SIG-M5 (cell line): ENCODE measurements at regions not wholly inside any gene's neighbourhood (a gene's known extent, or its start where the extent isn't known, plus 50 kb on each side); places are given as distances from the start of the nearest gene placed in this dataset.
"Not testable (repeated sequence)": the region's sequence is repeated elsewhere in the genome, so short reads cannot be mapped to it uniquely, and the experiment has no call there.

Experiments used
- DNase-seq: peaks from one replicate; lab custom pipeline; 2025; lab: John Stamatoyannopoulos, UW

DNA sequence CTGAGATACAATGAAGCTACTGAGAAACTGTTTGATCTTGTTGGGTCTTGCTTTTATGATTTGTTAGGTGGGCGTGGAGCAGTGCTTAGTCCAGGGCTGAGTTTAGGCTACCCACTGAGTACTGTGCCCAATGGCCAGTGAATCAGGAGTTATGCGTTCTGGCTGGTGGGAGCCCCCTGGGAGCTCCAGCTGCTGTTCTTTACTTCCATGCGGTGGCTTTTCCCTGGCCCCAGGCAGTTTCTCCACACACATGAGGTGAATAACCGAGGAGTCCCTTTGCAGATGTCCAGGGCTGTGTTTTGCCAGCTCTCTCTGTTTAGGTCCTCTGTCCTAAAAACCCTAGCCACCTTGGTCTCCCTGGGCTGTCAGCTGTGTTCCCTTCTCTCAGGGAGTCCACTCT lies 106.5 kb downstream of the KLF13 start:
- DNase-seq = no peak

DNA sequence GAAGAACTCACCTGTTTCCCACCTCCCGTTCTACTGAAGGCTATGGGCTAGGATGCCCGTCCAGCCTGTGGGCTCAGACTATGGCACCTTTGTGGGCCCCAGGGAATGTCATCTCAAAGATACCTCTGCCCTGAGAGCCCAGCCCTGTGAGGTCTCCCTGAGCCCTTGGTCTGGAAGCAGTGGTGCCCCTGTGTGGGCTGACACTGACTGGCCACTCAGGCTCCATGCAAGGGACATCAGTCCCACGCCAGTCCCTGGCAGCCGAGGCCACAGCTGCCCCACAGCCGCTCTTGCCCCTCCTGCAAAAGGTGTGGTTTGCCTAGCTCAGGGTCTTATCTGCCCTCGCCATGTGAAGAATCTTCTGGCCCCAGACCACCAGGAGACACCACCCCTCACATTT lies 106.9 kb downstream of the KLF13 start:
- no peak for DNase-seq

DNA sequence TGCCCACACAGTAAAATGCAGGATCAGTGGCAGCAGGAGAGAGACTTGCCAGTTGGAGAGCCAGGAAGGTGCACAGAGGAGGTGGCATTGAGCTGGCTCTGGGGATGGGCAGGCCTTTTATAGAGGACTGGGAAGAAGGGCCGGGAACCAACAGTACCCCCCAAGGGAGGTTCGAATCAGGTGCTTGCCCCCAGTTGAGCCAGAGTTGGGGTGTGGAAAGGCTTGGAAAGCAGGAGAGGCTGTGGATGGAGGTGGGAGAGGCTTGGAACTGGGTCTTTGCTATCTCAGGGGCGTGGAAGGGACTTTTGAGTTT lies 107.6 kb downstream of the KLF13 start:
- no peak for DNase-seq

DNA sequence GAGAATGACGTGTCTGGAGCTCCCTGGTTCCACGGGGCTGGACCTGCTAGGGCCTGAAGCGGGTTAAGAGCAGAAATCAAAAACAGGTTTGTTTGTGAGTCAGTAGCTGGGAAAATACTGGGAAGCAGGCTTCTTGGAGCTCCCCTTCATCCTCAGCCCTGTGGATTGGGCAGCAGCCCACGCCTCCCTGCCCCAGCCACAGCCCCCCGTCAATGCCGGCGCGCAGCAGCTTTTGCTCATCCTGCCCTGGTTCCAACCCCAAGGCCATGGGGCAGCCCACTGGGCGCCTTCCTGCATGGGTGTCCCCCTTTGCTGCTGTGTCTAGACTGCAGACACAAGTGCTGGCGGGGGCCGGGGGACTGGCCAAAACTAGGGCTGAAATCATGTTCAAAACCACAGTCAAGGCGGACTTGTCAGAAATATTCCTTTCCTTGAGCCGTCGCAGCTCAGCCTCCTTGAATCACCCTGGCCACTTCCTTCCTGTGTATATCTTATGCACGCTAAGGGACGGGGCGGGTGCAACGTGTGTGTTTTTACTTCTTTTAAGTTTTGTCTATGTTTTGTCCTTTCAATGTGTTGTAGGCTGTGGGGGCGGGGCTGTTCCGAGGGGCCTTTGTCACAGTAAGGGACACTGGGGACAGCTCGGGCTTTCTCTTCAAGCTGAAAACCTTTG lies 108.1 kb downstream of the KLF13 start:
- DNase-seq = peak; percentile 72

DNA sequence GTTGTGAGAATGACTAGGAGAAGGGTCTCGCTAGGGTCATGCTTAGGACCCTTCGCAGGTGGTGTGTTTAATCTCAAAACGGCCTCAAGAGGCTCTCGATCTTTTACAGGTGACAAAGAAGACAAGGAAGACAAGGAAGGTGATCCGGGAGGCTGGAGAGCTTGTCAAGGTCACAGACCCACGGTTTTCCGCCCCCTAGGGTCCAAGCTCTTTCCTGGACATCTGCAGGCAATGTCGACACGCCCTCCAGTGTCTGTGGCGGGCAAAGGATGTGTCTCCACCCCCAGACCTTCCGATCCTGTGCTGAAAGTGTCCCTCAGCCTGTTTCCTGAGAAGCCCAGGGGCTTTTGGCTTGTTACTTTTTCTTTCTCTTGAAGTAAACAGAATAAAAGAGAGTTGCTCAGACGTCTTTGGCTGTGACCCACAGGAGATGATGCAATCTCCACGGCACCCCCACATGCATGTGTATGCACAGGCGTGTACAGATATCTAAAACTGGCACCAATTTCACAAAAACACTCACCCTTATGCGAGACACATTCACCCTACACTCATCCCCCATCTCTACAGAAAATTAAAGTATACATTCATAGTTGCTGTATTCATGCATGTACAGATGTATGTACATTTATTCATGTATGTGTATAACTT lies 108.8 kb downstream of the KLF13 start:
- DNase-seq = peak; percentile 39

DNA sequence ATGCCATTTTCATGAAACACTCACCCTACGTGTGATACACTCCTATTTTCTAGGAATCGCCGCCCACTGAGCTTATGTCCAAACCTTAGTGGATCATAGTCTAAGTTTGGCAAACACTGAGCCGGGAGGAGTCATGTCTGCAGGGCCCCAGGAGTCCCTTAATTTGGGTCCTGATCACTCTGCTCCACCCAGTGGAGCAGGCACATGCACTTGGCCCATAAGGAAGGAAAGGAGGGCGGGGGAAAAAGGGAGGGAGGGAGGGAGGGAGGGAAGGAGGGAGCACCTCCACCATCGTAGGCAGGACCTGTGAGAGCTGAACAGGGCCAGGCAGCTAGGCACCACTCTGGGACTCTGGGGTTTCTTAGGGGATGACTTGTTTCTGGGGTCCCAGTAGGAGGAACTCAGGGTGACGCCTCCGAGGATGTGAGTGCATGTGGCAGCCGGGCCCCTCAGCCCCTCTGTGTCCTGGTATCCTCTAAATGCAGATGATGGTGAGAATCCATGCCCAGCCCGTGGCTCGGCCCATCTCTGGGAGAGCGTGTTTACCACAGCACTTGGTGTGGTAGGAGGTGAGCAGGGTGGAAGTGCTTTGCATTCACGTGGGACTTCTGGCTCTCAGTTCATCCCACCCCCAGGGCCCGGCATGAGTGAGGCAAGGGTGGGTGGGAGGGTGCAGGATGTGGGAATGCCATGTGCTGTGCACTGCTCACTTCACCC lies 109.4 kb downstream of the KLF13 start:
- DNase-seq = no peak

DNA sequence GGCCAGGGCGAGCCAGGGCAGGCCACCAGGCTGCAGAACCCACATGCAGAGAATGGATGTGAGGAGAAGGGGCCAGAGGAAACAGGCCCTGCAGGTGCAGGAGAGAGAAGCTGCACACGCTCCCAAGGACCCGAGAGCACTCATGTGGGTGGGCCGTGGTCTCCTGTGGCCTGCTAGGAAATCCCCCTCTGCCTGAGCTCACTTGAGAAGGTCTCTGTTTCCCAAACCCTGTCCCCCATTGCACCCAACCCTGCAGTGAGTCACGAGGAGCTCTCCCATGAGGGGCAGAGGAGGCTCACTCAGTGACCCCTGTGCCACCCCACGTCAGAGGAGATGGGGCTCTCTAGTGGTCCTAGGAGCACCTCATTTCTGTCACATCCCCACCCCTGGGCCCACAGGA lies 111.1 kb downstream of the KLF13 start:
- no peak for DNase-seq

DNA sequence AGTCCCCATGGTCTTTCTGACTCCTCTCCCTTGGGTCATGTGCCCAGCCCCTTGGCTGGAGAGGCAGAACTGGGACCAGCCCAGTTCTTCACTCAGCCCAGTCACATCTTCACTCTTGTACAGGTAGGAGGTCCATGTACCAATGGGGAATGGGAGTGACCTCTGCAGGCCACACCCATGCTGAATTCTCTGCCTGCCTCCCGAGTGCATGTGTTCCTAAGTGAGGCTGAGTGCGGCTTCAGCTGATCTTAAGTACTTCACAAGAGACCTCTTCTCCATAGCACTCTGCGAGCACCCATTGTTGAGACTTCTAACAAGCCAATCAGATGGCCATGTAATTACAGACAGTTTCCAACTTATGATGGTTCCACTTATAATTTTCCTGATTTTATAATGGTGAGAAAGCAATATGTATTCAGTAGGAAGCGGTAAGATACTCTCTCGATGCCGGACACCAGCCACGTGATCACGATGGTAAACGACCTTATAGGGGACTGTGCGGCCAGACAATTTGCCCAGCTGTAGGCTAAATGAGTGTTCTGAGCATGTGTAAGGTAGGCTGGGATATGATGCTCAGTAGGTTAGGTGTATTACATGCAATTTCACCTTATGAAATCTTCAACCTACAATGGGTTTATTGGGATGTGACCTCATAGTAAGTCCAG lies 112.1 kb downstream of the KLF13 start:
- DNase-seq = no peak

DNA sequence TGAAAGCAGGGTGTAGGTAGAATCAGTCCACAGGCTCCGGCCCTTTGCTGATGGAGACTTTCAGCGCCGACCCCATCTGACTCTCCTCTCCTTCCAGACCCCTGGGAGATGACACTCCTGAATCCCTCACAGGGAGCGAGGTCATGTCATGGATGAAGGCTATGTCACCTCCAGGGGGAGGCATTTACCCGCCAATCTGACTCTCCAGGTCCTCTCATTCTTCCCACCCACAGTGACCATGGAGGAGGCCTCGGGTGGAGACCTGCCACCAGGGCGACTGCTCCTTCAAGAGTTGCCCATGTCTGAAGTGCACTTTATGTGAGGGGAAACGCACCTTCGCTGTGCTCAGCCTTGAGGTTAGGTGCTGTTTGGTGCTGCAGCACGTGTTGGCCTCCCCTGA lies 112.7 kb downstream of the KLF13 start:
- DNase-seq = no peak

DNA sequence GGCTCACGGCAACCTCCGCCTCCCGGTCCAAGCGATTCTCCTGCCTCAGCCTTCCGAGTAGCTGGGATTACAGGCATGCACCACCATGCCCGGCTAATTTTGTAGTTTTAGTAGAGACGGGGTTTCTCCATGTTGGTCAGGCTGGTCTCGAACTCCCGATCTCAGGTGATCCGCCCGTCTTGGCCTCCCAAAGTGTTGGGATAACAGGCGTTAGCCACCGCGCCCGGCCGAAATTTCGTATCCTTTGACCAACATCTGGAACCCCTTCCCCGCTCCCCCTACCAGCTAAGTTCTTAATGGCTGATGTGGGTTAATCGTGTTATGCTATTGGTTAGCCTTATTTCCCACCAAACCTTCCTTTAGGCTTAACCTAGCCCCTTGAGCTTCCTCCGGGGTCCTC lies 113.6 kb downstream of the KLF13 start:
- DNase-seq = not testable (repeated sequence)

DNA sequence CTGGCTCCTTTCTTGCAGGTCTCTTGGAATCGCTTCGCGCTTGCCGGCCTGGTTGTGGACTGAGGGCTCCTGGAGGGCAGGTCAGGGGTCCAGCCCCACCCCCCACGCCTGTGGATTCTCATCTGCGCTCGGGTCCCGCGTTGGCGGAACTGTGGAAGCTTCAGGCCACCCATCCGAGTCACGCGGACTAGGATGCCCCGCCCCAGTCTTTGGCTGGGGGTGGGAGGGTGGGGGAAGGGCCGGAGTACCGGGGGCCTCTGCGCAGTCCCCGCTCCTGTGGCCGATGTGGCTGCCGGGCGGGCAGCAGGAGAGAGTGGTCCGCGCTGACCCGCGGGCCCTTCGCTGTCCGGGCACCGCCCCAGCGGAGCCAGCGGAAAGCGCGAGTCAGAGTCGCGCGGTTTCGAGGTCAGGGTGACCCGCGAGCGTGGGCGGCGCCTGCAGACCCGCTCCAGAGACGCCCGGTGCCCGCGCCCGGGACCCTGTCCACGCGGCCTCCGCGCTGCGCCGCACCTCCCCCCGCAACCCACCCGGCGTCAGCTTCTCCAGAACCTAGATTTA lies 114.2 kb downstream of the KLF13 start:
- DNase-seq = no peak

DNA sequence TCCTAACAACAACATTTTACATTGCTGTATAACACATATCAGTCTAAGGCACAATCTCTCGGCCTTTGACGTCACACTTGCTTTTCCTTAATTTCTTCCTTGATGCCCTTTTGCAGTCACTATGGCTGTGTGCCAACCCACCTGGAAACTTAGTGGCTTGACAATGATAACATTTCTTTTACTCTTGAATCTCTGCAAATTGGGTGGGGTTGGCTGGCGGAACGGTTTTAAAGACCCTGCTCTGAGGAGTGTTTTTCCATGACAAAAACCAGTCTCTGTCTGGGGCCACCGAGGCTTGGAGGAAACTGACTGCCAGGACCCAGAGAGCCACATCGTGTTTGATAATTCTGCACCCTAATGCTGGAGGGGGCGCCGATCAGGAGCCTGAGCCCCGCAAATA lies 115.6 kb downstream of the KLF13 start:
- DNase-seq = no peak

DNA sequence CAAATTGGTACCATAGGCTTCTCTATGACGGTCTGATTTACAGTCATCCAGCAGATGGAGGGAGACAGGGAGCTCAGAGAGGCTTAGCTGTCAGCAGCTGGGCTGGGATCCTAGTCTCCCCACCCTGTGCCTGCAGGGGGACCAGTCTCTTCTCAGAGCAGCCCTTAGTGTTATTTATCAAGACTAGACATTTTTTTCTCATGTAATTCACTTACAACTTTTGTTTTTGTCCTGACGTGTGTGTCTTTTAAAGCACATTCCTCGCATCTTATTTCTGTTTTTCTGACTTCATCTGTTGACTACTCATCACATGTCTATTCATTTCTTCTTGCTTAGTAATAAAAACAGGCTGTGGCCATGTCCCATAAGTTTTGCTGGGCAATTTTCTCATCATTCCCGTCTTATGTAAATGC lies 116.1 kb downstream of the KLF13 start:
- DNase-seq = no peak

DNA sequence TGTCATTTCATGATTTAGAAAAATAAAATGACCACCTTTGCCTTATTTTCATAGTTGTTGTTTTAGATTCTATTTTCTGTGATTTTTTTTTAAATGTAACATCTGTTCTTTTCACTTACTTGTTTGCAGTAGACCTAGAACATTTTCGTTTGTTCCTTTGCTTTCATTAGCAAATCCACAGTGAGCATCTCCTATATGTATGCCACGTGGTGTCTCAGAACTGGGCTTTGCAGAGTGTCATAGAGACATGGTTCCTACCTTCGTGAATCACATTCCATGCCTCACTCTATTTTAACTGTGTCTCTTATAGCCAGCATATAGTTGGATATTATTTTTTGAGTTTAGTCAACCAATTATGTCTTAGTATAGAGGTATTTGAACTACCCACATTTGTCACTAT lies 118.2 kb downstream of the KLF13 start:
- DNase-seq = no peak

DNA sequence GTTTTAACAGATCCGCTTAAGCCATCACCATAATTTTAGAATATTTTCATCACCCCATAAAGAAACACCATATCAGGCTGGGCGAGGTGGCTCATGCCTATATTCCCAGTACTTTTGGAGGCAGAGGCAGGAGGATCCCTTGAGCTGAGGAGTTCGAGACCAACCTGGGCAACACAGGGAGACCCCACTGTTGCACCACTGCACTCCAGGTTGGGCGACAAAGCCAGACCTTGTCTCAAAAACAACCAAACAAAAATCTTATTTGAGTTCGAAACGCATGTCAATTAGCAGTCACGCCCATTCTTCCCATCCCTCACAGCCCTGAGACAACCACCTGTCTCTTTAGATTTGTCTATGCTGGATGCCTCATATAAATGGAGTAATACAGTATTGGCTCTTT lies 119.9 kb downstream of the KLF13 start:
- no peak for DNase-seq

DNA sequence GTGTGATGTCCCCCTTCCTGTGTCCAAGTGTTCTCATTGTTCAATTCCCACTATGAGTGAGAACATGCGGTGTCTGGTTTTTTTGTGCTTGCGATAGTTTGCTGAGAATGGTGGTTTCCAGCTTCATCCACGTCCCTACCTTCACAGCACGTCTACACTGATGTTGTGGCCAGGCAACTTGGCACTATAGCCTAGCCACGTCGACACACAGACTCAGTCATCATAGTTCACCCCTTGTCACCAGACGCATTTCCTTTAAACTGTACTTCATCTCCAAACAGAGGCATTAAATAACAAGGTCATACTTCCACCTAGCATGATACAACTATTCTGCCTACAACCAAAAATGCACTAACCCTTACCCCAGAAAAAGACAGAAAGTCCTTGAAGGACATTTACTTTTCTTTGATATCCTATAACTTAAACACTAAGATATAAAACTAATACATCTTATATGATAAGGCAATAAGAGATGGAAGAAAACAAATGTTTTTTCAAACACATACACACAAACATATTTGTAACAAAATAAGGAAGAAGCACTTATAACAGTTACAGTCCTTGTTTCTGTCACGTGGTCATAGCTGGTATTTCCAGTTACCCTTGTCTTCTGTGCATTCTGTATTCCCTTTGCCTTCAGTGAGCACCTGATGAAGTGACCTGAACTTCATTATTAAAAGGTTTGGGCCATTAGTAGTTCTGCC lies 121.4 kb downstream of the KLF13 start:
- no peak for DNase-seq

DNA sequence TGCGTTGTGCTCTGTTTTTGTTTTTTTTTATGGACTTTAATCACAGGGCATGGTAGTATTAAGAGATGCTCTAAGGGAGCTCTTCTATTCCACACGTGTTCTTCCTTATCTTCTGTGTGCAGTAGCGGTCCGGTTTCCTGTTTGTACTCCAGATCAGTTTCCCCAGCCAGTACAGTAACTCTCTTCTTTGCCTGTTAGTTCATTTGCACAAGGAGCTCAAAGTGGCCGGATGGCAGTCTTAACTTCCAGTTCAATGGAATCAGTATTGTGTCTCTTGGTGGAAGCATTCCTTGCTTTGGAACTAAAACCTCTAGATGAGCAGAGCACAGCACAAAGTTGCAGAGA lies 122.0 kb downstream of the KLF13 start:
- no peak for DNase-seq

DNA sequence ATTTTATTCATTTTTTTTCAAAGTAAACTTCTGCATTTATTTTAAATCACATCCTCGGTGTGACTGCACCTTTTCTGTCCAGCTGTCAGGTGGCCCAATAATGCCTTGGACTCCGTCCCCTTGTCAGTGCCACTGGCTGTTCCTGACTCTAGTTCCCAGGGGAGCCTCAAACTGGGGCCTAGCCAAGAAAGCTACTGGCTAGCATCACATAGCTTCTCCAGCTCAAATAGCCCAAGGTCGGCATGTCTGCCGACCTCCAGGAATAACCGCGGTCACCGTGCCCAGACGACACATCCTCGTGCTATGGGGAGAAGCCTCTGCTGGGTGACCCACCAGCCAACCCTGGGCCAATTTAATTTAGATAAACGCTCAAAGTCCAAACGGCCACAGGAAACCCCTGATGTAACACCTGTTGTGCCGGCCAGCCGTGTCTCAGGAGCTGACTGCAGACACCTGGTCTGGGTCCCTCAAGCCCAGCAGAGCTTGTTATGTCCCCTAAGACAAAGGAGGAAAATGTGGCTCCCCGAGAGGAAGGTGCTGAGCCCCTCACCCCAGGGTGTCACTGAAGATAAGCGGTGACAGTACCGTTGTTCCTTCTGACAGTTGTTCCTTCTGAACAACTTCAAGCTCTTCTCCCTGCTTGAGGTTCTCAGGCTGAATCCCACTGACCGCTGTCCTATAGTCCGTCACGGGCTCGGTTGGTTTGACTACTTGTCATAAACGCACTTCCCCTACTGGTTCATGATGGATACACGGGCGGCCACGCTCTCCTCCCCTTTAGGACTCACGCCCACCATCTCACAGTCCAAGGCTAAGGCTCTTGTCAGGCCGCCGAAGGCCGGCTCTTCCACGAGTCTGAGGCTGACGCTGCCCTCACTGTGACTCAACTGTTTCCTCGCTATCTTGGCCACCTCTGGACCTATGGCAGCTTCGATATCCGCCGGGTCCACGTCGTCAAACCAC lies 126.2 kb downstream of the KLF13 start:
- no peak for DNase-seq

DNA sequence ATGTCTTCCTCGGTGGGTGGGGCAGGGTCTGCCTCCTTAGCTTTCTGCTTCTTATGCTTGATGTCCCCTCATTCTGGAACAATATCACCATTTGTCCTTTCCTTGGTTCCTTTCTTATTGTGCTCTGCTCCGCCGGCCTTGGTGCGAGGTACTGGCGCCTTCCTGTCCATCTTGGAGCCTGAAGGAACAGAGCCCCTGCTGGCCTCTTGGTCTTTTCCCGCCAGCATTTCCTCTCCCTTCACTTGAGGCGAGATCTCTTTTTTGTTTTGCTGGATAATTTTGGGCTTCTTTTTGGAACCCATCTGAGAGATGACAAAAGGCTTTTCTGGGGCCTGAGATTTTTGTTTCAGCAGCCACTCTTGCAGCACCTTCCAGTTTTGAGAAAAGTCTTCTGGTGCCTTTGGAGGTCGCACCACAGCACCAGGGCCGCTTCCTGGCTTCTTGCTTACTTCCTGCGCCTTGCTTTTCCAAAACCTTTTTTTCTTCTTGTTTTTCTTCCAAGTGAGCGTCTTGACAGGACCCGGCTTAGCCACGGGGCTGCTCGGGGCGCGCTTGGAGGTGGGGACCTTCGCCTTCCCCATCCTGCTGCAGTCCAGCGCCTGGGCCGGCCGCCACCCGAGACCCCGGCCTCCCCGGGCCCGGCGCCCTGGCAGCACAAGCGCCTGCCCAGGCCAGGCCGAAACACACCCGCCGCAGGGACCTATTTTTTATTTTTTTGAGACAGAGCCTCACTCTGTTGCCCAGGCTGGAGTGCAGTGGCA lies 127.1 kb downstream of the KLF13 start:
- no peak for DNase-seq

DNA sequence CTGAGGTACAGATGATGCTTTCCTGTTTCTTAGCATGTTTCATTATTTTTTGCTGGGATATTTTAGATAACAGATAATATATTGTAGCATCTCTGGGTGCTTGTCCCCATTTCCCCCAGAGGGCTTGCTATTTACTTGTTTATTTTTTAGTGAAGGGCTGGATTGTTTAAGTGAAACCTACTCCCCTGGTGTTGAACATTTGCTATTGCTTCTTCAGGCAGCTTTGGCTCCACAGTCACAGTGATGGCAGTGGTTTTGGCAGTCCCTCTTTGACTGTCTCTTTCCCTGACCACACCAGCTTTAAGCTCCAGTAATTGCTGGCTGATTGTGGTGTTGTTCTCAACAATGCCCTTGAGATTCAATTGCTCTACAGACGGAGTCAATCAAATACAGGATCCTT lies 128.9 kb downstream of the KLF13 start:
- no peak for DNase-seq
